C4-2B (cell line): ENCODE measurements at regions not wholly inside any gene's neighbourhood (a gene's known extent, or its start where the extent isn't known, plus 50 kb on each side); places are given as distances from the start of the nearest gene placed in this dataset.

ENCODE experiments used
- ZFX ChIP-seq: fragments of 450-650 bp; IDR thresholded peaks from 2 replicates; pipeline ENCODE4 v1.6.1; 2017
- TF ChIP-seq, protein P1 (sequence below): fragments of 450-650 bp; conservative IDR thresholded peaks from 2 replicates; pipeline ENCODE4 v1.5.1; 2017; ENCODE audit warnings: mild to moderate bottlenecking

DNA sequence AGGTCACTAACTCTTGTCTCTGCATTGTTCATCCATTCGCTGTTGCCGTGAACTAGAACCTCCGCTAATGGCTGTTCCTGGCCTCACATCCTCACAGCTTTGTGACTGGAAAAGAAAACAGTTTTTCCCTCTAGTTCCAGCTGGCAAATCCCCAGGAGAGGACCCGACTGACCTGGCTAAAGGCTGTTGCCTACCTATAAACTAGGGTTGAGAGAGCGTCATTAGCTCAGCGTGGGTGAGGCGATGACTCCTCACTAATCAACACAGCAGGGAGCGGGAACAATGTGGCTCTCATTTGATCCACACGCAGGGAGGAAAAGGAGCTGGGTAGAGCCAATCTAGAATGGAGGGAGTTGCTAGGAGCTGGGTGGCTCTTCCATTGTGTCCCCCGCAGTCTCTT lies 282.1 kb upstream of the IRX5 start:
- TF ChIP-seq, protein P1, sequence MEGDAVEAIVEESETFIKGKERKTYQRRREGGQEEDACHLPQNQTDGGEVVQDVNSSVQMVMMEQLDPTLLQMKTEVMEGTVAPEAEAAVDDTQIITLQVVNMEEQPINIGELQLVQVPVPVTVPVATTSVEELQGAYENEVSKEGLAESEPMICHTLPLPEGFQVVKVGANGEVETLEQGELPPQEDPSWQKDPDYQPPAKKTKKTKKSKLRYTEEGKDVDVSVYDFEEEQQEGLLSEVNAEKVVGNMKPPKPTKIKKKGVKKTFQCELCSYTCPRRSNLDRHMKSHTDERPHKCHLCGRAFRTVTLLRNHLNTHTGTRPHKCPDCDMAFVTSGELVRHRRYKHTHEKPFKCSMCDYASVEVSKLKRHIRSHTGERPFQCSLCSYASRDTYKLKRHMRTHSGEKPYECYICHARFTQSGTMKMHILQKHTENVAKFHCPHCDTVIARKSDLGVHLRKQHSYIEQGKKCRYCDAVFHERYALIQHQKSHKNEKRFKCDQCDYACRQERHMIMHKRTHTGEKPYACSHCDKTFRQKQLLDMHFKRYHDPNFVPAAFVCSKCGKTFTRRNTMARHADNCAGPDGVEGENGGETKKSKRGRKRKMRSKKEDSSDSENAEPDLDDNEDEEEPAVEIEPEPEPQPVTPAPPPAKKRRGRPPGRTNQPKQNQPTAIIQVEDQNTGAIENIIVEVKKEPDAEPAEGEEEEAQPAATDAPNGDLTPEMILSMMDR, result no peak
- no peak for TF ChIP-seq ZFX
